SK-N-SH treated with all-trans-retinoic acid at 6 μM for 48 hours (cell line): ENCODE measurements at regions not wholly inside any gene's neighbourhood (a gene's known extent, or its start where the extent isn't known, plus 50 kb on each side); places are given as distances from the start of the nearest gene placed in this dataset.

Source experiments
- ATAC-seq: fragments of 200-7000 bp; cut with Tn5 transposase; 3 replicates; pipeline ENCODE4 v1.9.1; 2020; ENCODE audit warnings: mild to moderate bottlenecking, moderate library complexity
- ARNTL ChIP-seq: fragments of 450-650 bp; formaldehyde crosslinking; IDR thresholded peaks from 2 replicates; pipeline ENCODE4 v1.5.0; 2020; ENCODE audit warnings: low read depth, mild to moderate bottlenecking, moderate library complexity, borderline replicate concordance
- BACH2 ChIP-seq: fragments of 250-450 bp; sonication (Bioruptor Pico); IDR thresholded peaks from 2 replicates; pipeline ENCODE4 v1.9.0; 2021; ENCODE audit warnings: mild to moderate bottlenecking, borderline replicate concordance
- CSDC2 ChIP-seq: fragments of 250-450 bp; sonication (Bioruptor Pico); IDR thresholded peaks from 2 replicates; pipeline ENCODE4 v1.5.0; 2020; ENCODE audit warnings: mild to moderate bottlenecking, moderate library complexity
- CSRNP3 ChIP-seq: fragments of 250-450 bp; sonication (Bioruptor Pico); IDR thresholded peaks from 2 replicates; pipeline ENCODE4 v1.5.1; 2021; ENCODE audit warnings: mild to moderate bottlenecking, moderate library complexity
- ESRRG ChIP-seq: fragments of 250-450 bp; sonication (Bioruptor Pico); IDR thresholded peaks from 2 replicates; pipeline ENCODE4 v1.6.1; 2021; ENCODE audit warnings: mild to moderate bottlenecking
- GLIS3 ChIP-seq: fragments of 250-450 bp; sonication (Bioruptor Pico); IDR thresholded peaks from 2 replicates; pipeline ENCODE4 v1.5.0; 2020; ENCODE audit warnings: mild to moderate bottlenecking, moderate library complexity
- ISL1 ChIP-seq: fragments of 250-450 bp; sonication (Bioruptor Pico); IDR thresholded peaks from 2 replicates; pipeline ENCODE4 v2.1.2; 2022; ENCODE audit warnings: mild to moderate bottlenecking, moderate library complexity
- OSR1 ChIP-seq: fragments of 250-450 bp; sonication (Bioruptor Pico); IDR thresholded peaks from 2 replicates; pipeline ENCODE4 v1.8.0; 2022; ENCODE audit warnings: moderate library complexity, mild to moderate bottlenecking, inconsistent platforms
- PATZ1 ChIP-seq: fragments of 250-450 bp; sonication (Bioruptor Pico); IDR thresholded peaks from 2 replicates; pipeline ENCODE4 v1.8.0; 2020; ENCODE audit warnings: mild to moderate bottlenecking, moderate library complexity, borderline replicate concordance
- POU6F1 ChIP-seq: fragments of 250-450 bp; sonication (Bioruptor Pico); IDR thresholded peaks from 2 replicates; pipeline ENCODE4 v1.8.0; 2021; ENCODE audit warnings: low read depth, mild to moderate bottlenecking, moderate library complexity, borderline replicate concordance
- PPARA ChIP-seq: fragments of 250-450 bp; sonication (Bioruptor Pico); IDR thresholded peaks from 2 replicates; pipeline ENCODE4 v1.5.0; 2020; ENCODE audit warnings: mild to moderate bottlenecking, borderline replicate concordance
- RARB ChIP-seq: fragments of 250-450 bp; sonication (Bioruptor Pico); IDR thresholded peaks from 2 replicates; pipeline ENCODE4 v1.8.0; 2021; ENCODE audit warnings: mild to moderate bottlenecking, moderate library complexity
- SNAI2 ChIP-seq: fragments of 250-450 bp; sonication (Bioruptor Pico); IDR thresholded peaks from 2 replicates; pipeline ENCODE4 v1.5.0; 2020; ENCODE audit warnings: mild to moderate bottlenecking, moderate library complexity
- TCF4 ChIP-seq: fragments of 250-450 bp; sonication (Bioruptor Pico); IDR thresholded peaks from 2 replicates; pipeline ENCODE4 v1.8.0; 2021; ENCODE audit warnings: mild to moderate bottlenecking, moderate library complexity, borderline replicate concordance
- TOX ChIP-seq: fragments of 250-450 bp; sonication (Bioruptor Pico); IDR thresholded peaks from 2 replicates; pipeline ENCODE4 v1.8.0; 2021; ENCODE audit warnings: mild to moderate bottlenecking, moderate library complexity, borderline replicate concordance
- TSHZ2 ChIP-seq: fragments of 250-450 bp; sonication (Bioruptor Pico); IDR thresholded peaks from 2 replicates; pipeline ENCODE4 v1.5.0; 2020; ENCODE audit warnings: mild to moderate bottlenecking, moderate library complexity
- ZC3H10 ChIP-seq: fragments of 250-450 bp; sonication (Bioruptor Pico); IDR thresholded peaks from 2 replicates; pipeline ENCODE4 v1.5.1; 2021; ENCODE audit warnings: mild to moderate bottlenecking, moderate library complexity
- ZFP3 ChIP-seq: fragments of 250-450 bp; sonication (Bioruptor Pico); IDR thresholded peaks from 2 replicates; pipeline ENCODE4 v1.5.0; 2020; ENCODE audit warnings: mild to moderate bottlenecking, moderate library complexity
- ZFP30 ChIP-seq: fragments of 450-650 bp; formaldehyde crosslinking; IDR thresholded peaks from 2 replicates; pipeline ENCODE4 v1.5.0; 2022; ENCODE audit warnings: mild to moderate bottlenecking, moderate library complexity
- ZNF565 ChIP-seq: fragments of 450-650 bp; formaldehyde crosslinking; conservative IDR thresholded peaks from 2 replicates; pipeline ENCODE4 v1.5.0; 2020; ENCODE audit warnings: low read depth, mild to moderate bottlenecking, moderate library complexity
- ZNF70 ChIP-seq: fragments of 450-650 bp; formaldehyde crosslinking; IDR thresholded peaks from 2 replicates; pipeline ENCODE4 v1.5.0; 2020; ENCODE audit warnings: mild to moderate bottlenecking, moderate library complexity
- ZNF8 ChIP-seq: fragments of 450-650 bp; formaldehyde crosslinking; IDR thresholded peaks from 2 replicates; pipeline ENCODE4 v1.5.0; 2020; ENCODE audit warnings: mild to moderate bottlenecking, moderate library complexity
- TF ChIP-seq, protein P1 (sequence below): fragments of 250-450 bp; sonication (Bioruptor Pico); IDR thresholded peaks from 2 replicates; pipeline ENCODE4 v1.5.1; 2020; ENCODE audit warnings: low read depth, mild to moderate bottlenecking, moderate library complexity

DNA sequence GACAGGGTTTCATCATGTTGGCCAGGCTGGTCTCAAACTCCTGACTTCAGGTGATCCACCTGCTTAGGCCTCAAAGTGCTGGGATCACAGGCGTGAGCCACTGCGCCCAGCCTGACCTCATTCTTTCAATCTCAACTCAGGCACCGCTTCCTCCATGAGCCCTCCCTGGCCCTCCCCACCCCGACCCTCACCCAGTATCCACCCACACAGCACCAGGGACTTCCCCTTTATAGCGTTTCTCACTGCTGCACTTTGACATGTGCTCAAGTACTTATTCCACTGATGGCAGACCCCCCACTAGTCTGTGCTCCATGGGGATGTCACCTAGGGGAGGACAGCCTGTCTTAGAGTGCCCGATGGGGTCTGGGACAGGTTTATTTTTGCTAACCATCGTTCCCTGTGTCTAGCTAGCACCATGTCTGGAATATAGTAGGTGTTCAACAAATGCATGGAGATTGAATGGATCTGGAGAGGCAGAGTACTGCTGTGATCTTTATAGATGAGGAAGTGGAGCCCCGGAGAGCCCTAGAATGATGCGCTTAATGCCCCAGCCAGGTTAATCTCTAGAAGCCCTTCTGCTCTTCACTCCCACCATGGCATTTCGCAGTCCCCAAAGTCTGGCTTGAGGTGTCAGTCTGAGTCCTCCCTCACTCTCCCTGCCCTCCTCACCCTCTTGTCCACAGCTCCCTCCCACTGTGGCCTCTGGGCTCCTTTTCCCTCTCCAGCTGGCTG is 258.8 kb downstream of the RPS24 start:
- no peak for TF ChIP-seq ARNTL (CRISPR knock-in tag)
- TF ChIP-seq OSR1 (CRISPR knock-in tag) = no peak
- TF ChIP-seq GLIS3 (CRISPR knock-in tag) = no peak
- no peak for TF ChIP-seq ESRRG (CRISPR knock-in tag)
- TF ChIP-seq ISL1 = no peak
- TF ChIP-seq ZNF8 (CRISPR knock-in tag) = no peak
- ATAC-seq = no peak

GRCh38 chr10:78292982-78293865 is 259.6 kb downstream of the RPS24 start:
- TF ChIP-seq PPARA (CRISPR knock-in tag) (0 out of 2 replicates have a peak, but pooled peaks have one; percentile 53), ARNTL (CRISPR knock-in tag) (no peak), TOX (CRISPR knock-in tag) (no peak), TCF4 (CRISPR knock-in tag) (peak; percentile 52; the same call in 1 of the 2 replicates), ESRRG (CRISPR knock-in tag) (no peak), ZNF70 (CRISPR knock-in tag) (no peak), ISL1 (no peak)
- peak; percentile 87 for ATAC-seq

DNA sequence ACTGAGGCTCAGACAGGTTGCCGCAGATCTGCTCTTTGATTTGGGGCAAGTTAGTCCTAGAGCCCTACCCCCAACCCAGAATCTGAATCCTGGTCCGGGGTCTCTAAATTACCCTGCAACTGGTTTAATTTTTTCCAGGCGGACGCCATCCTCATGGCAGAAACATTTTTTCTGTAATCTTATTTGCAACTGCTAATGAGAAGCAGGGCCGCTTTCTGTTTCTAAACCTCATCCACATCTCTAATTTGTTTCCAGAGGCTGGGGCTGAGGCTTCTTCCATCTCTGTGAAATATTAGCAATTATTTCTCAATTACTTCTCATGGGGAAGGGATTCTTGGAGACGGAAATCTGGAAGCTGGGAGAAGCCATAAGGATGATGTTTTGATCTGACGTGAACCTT is 261.6 kb downstream of the RPS24 start:
- no peak for ATAC-seq
- TF ChIP-seq ZNF8 (CRISPR knock-in tag) (peak; percentile 4; the same call in 1 of the 2 replicates), PATZ1 (CRISPR knock-in tag) (no peak), ZFP3 (no peak), SNAI2 (CRISPR knock-in tag) (peak; percentile 36; the same call in 1 of the 2 replicates), GLIS3 (CRISPR knock-in tag) (no peak), TOX (CRISPR knock-in tag) (no peak), ESRRG (CRISPR knock-in tag) (no peak), ZNF70 (CRISPR knock-in tag) (no peak), TSHZ2 (CRISPR knock-in tag) (peak; percentile 84; the same call in 1 of the 2 replicates), ZNF565 (CRISPR knock-in tag) (no peak), POU6F1 (CRISPR knock-in tag) (no peak), ZC3H10 (CRISPR knock-in tag) (no peak), BACH2 (CRISPR knock-in tag) (no peak; the same call in 1 of the 2 replicates), ZFP30 (CRISPR knock-in tag) (no peak), PPARA (CRISPR knock-in tag) (no peak), CSRNP3 (no peak; the same call in 1 of the 2 replicates), RARB (CRISPR knock-in tag) (no peak), ISL1 (0 out of 2 replicates have a peak, but pooled peaks have one; percentile 15), TCF4 (CRISPR knock-in tag) (peak; percentile 90), OSR1 (CRISPR knock-in tag) (no peak), ARNTL (CRISPR knock-in tag) (no peak), CSDC2 (CRISPR knock-in tag) (no peak)
- TF ChIP-seq, protein P1, sequence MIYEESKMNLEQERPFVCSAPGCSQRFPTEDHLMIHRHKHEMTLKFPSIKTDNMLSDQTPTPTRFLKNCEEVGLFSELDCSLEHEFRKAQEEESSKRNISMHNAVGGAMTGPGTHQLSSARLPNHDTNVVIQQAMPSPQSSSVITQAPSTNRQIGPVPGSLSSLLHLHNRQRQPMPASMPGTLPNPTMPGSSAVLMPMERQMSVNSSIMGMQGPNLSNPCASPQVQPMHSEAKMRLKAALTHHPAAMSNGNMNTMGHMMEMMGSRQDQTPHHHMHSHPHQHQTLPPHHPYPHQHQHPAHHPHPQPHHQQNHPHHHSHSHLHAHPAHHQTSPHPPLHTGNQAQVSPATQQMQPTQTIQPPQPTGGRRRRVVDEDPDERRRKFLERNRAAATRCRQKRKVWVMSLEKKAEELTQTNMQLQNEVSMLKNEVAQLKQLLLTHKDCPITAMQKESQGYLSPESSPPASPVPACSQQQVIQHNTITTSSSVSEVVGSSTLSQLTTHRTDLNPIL (CRISPR knock-in tag) = no peak
